Spleen (tissue), 3 donors: ENCODE measurements at regions not wholly inside any gene's neighbourhood (a gene's known extent, or its start where the extent isn't known, plus 50 kb on each side); places are given as distances from the start of the nearest gene placed in this dataset.

Experiments
- POLR2A ChIP-seq, 3 donors: fragments of 450-650 bp; IDR thresholded peaks; one replicate each; pipeline ENCODE4 v1.5.1; 2017; ENCODE audit warnings: antibody characterized with exemption in 3 of 3, mild to moderate bottlenecking in 1 of 3
- POLR2AphosphoS5 ChIP-seq, 3 donors: sonication (generic); formaldehyde crosslinking; IDR thresholded peaks; one replicate each; pipeline ENCODE4 v1.5.1; 2017; ENCODE audit warnings: antibody characterized with exemption in 3 of 3

GRCh38 chr4:136457004-136457403 is 1075.3 kb downstream of the PCDH18 start:
- TF ChIP-seq POLR2A (IDR thresholded peaks at IDR 0.05) (no peak), POLR2AphosphoS5 (IDR thresholded peaks at IDR 0.05) (no peak)
